DOHH2 (cell line): ENCODE measurements at regions not wholly inside any gene's neighbourhood (a gene's known extent, or its start where the extent isn't known, plus 50 kb on each side); places are given as distances from the start of the nearest gene placed in this dataset.

Experiments used
- CTCF ChIP-seq: fragments of 200-600 bp; sonication (generic); IDR thresholded peaks from one replicate; pipeline ENCODE4 v1.5.1; 2014; ENCODE audit warnings: antibody characterized with exemption, mild to moderate bottlenecking, low read depth, low read length; ENCODE audit not compliant: poor library complexity, severe bottlenecking
- EZH2phosphoT487 ChIP-seq: fragments of 200-600 bp; sonication (generic); IDR thresholded peaks from 2 replicates; pipeline ENCODE4 v1.6.1; 2017; ENCODE audit warnings: borderline replicate concordance, mild to moderate bottlenecking, antibody characterized with exemption, low read length, moderate library complexity, mixed read lengths

DNA sequence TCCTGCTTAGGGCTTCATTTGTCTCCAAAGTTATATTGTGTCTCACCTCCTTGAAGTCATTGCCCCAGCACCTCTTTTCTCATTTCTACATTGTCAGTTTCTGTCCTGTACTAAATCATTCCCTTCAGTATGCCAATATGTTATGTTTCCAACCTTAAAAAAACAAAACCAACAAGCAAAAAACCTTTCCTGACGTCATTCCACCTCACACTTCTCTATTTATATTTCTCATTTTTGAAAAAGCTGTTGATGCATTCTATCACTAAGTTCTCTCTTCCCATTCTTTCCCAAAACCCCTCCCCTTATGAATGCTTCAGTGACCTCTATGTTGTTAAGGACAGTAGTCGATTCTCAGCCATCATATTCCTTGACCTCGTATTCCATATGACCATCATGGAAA, 98.7 kb upstream of the ARHGAP24 start:
- TF ChIP-seq CTCF (no peak), EZH2phosphoT487 (no peak)
